GM12878 (cell line): ENCODE measurements at regions not wholly inside any gene's neighbourhood (a gene's known extent, or its start where the extent isn't known, plus 50 kb on each side); places are given as distances from the start of the nearest gene placed in this dataset.

Experiments used
- BRCA1 ChIP-seq: IDR thresholded peaks from 2 replicates; pipeline ENCODE4 v1.6.1; 2011; ENCODE audit warnings: low read depth, low read length, improper control_type of control experiment
- POLR2A ChIP-seq: IDR thresholded peaks from 2 replicates; pipeline ENCODE4 v1.6.1; 2011; ENCODE audit warnings: low read depth, mild to moderate bottlenecking, low read length
- RAD51 ChIP-seq: fragments of 450-650 bp; IDR thresholded peaks from 2 replicates; pipeline ENCODE4 v1.6.1; 2016; ENCODE audit warnings: moderate library complexity, mild to moderate bottlenecking, inconsistent platforms
- SP1 ChIP-seq: IDR thresholded peaks from one replicate; pipeline ENCODE4 v1.6.1; 2011; ENCODE audit warnings: low read depth, low read length
- TF ChIP-seq, protein P1 (sequence below), 3 experiments: IDR thresholded peaks in 2 of 3; conservative IDR thresholded peaks in 1 of 3; 2 replicates each; pipeline ENCODE4 v1.5.1; 2011; ENCODE audit warnings: low read depth in 3 of 3, low read length in 3 of 3, mild to moderate bottlenecking in 3 of 3, control low read depth in 2 of 3, moderate library complexity in 2 of 3, inconsistent platforms in 1 of 3, mixed read lengths in 1 of 3; ENCODE audit not compliant: control insufficient read depth in 2 of 3, insufficient read depth in 1 of 3; ENCODE audit errors: extremely low read depth in 1 of 3
- TF ChIP-seq, protein P2 (sequence below): IDR thresholded peaks from 2 replicates; pipeline ENCODE4 v1.6.1; 2011; ENCODE audit warnings: borderline replicate concordance, low read depth, mild to moderate bottlenecking, moderate library complexity, mixed read lengths, low read length; ENCODE audit not compliant: insufficient read depth; ENCODE audit errors: extremely low read length

DNA sequence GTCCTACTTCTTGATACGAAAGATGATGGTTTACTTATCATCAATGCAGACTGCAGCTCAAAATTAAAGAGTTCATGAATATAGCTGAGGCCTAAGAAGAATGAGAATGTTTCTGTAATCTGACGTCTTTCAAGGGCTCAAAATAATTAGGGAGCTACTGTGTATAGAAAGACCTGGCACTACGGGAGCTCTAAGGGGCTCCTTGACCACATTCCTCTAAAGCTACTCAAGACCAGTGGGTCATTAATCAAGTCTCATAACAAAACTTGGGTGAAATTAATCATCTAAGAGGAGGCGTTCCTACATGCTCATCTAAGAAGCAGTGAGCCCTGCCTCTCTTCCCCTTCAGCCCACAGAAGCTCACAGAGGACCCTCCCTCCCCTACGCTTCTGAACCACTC lies 863.8 kb upstream of the AUTS2 start:
- TF ChIP-seq, protein P1, sequence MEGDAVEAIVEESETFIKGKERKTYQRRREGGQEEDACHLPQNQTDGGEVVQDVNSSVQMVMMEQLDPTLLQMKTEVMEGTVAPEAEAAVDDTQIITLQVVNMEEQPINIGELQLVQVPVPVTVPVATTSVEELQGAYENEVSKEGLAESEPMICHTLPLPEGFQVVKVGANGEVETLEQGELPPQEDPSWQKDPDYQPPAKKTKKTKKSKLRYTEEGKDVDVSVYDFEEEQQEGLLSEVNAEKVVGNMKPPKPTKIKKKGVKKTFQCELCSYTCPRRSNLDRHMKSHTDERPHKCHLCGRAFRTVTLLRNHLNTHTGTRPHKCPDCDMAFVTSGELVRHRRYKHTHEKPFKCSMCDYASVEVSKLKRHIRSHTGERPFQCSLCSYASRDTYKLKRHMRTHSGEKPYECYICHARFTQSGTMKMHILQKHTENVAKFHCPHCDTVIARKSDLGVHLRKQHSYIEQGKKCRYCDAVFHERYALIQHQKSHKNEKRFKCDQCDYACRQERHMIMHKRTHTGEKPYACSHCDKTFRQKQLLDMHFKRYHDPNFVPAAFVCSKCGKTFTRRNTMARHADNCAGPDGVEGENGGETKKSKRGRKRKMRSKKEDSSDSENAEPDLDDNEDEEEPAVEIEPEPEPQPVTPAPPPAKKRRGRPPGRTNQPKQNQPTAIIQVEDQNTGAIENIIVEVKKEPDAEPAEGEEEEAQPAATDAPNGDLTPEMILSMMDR (IDR thresholded peaks at IDR 0.05 in 2 of 3, conservative IDR thresholded peaks at IDR 0.05 in 1 of 3; ENCODE audit: control insufficient read depth in 2 of 3, extremely low read depth in 1 of 3, insufficient read depth in 1 of 3, low read depth in 3 of 3, low read length in 3 of 3), result no peak
- TF ChIP-seq BRCA1 (no peak), SP1 (no peak), POLR2A (no peak), RAD51 (no peak)
- TF ChIP-seq, protein P2, sequence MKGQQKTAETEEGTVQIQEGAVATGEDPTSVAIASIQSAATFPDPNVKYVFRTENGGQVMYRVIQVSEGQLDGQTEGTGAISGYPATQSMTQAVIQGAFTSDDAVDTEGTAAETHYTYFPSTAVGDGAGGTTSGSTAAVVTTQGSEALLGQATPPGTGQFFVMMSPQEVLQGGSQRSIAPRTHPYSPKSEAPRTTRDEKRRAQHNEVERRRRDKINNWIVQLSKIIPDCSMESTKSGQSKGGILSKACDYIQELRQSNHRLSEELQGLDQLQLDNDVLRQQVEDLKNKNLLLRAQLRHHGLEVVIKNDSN, result no peak
